KOPT-K1 (cell line): ENCODE measurements at regions not wholly inside any gene's neighbourhood (a gene's known extent, or its start where the extent isn't known, plus 50 kb on each side); places are given as distances from the start of the nearest gene placed in this dataset.

Experiments
- H3K27ac ChIP-seq: fragments of 200-600 bp; sonication (generic); 2 replicates; pipeline ENCODE4 v1.5.1; 2016; ENCODE audit warnings: antibody characterized with exemption, mild to moderate bottlenecking, low read depth, low read length; ENCODE audit not compliant: poor library complexity, severe bottlenecking
- H3K36me3 ChIP-seq: fragments of 200-600 bp; sonication (generic); 2 replicates; pipeline ENCODE4 v1.5.1; 2017; ENCODE audit warnings: antibody characterized with exemption, mild to moderate bottlenecking, low read length, moderate library complexity; ENCODE audit not compliant: insufficient read depth
- H3K9me3 ChIP-seq: fragments of 200-600 bp; sonication (generic); 2 replicates; pipeline ENCODE4 v1.5.1; 2017; ENCODE audit warnings: antibody characterized with exemption, low read length, mild to moderate bottlenecking; ENCODE audit not compliant: insufficient read depth, poor library complexity, severe bottlenecking

- Histone ChIP-seq H3K9me3 (no peaks in the 10 kb centered on the region), H3K36me3 (no peaks in the 10 kb centered on the region), H3K27ac (no peak overlapping the region)
Observed at GRCh38 chr18:55863391-55863706, 275.4 kb upstream of the TCF4 start.

GRCh38 chr18:55862693-55863390, 274.9 kb upstream of the TCF4 start:
- no peak overlapping the region for H3K27ac ChIP-seq
- no peaks in the 10 kb centered on the region for H3K9me3 ChIP-seq

GRCh38 chr18:55861266-55861665, 273.3 kb upstream of the TCF4 start:
- H3K36me3 ChIP-seq, result no peaks in the 10 kb centered on the region
- no peaks in the 10 kb centered on the region for H3K9me3 ChIP-seq
- H3K27ac ChIP-seq, result no peak overlapping the region

More at GRCh38 chr18:55862693-55863390, 274.9 kb upstream of the TCF4 start:
- no peaks in the 10 kb centered on the region for H3K36me3 ChIP-seq

GRCh38 chr18:55858661-55859515, 270.9 kb upstream of the TCF4 start:
- Histone ChIP-seq H3K9me3 (no peaks in the 10 kb centered on the region), H3K27ac (no peak overlapping the region), H3K36me3 (no peaks in the 10 kb centered on the region)

- Histone ChIP-seq H3K27ac (no peak overlapping the region), H3K36me3 (no peaks in the 10 kb centered on the region), H3K9me3 (no peaks in the 10 kb centered on the region)
Observed at GRCh38 chr18:55857956-55858355, 270.0 kb upstream of the TCF4 start.

- no peak overlapping the region for H3K27ac ChIP-seq
- H3K36me3 ChIP-seq, result no peaks in the 10 kb centered on the region
- H3K9me3 ChIP-seq, result no peaks in the 10 kb centered on the region
Observed at GRCh38 chr18:55857409-55857808, 269.4 kb upstream of the TCF4 start.

GRCh38 chr18:55856679-55857078, 268.7 kb upstream of the TCF4 start:
- Histone ChIP-seq H3K27ac (no peak overlapping the region), H3K9me3 (no peaks in the 10 kb centered on the region), H3K36me3 (no peaks in the 10 kb centered on the region)

- Histone ChIP-seq H3K9me3 (no peaks in the 10 kb centered on the region), H3K36me3 (no peaks in the 10 kb centered on the region), H3K27ac (no peak overlapping the region)
Observed at GRCh38 chr18:55856229-55856628, 268.2 kb upstream of the TCF4 start.

GRCh38 chr18:55853268-55853667, 265.3 kb upstream of the TCF4 start:
- Histone ChIP-seq H3K9me3 (no peaks in the 10 kb centered on the region), H3K36me3 (no peaks in the 10 kb centered on the region), H3K27ac (no peak overlapping the region)

GRCh38 chr18:55850904-55851303, 262.9 kb upstream of the TCF4 start:
- H3K9me3 ChIP-seq, result no peaks in the 10 kb centered on the region
- no peaks in the 10 kb centered on the region for H3K36me3 ChIP-seq
- H3K27ac ChIP-seq, result no peak overlapping the region

GRCh38 chr18:55849391-55849790, 261.4 kb upstream of the TCF4 start:
- Histone ChIP-seq H3K27ac (no peak overlapping the region), H3K36me3 (no peaks in the 10 kb centered on the region), H3K9me3 (no peaks in the 10 kb centered on the region)

GRCh38 chr18:55847960-55848359, 260.0 kb upstream of the TCF4 start:
- Histone ChIP-seq H3K9me3 (no peaks in the 10 kb centered on the region), H3K36me3 (no peaks in the 10 kb centered on the region), H3K27ac (no peak overlapping the region)

GRCh38 chr18:55845221-55845620, 257.2 kb upstream of the TCF4 start:
- H3K27ac ChIP-seq, result no peak overlapping the region
- H3K36me3 ChIP-seq, result no peaks in the 10 kb centered on the region
- H3K9me3 ChIP-seq, result no peaks in the 10 kb centered on the region

GRCh38 chr18:55844382-55844781, 256.4 kb upstream of the TCF4 start:
- Histone ChIP-seq H3K36me3 (no peaks in the 10 kb centered on the region), H3K9me3 (no peaks in the 10 kb centered on the region), H3K27ac (no peak overlapping the region)

- Histone ChIP-seq H3K27ac (no peak overlapping the region), H3K9me3 (no peaks in the 10 kb centered on the region), H3K36me3 (no peaks in the 10 kb centered on the region)
Observed at GRCh38 chr18:55841314-55841713, 253.3 kb upstream of the TCF4 start.
